Lower lobe of right lung (tissue), 2 donors: ENCODE measurements at regions not wholly inside any gene's neighbourhood (a gene's known extent, or its start where the extent isn't known, plus 50 kb on each side); places are given as distances from the start of the nearest gene placed in this dataset.

Experiments
- ATAC-seq, 2 donors: fragments of 200-7000 bp; cut with Tn5 transposase; one replicate each; pipeline ENCODE4 v1.9.1; 2020 to 2022; ENCODE audit warnings: mild to moderate bottlenecking in 2 of 2, moderate library complexity in 2 of 2
- DNase-seq: peaks from one replicate; pipeline ENCODE4 v3.0.0-alpha.2; 2020
- H3K27ac ChIP-seq: fragments of 200-600 bp; one replicate; pipeline ENCODE4 v1.8.0; 2022
- H3K27me3 ChIP-seq: fragments of 200-600 bp; one replicate; pipeline ENCODE4 v1.8.0; 2022; ENCODE audit warnings: low read depth
- H3K36me3 ChIP-seq: fragments of 200-600 bp; one replicate; pipeline ENCODE4 v1.8.0; 2022; ENCODE audit warnings: mild to moderate bottlenecking
- H3K4me1 ChIP-seq: fragments of 200-600 bp; one replicate; pipeline ENCODE4 v1.8.0; 2022
- H3K4me3 ChIP-seq: fragments of 200-600 bp; one replicate; pipeline ENCODE4 v1.8.0; 2022; ENCODE audit warnings: mild to moderate bottlenecking
- H3K9me3 ChIP-seq: fragments of 200-600 bp; one replicate; pipeline ENCODE4 v1.8.0; 2022
- CTCF ChIP-seq: fragments of 200-600 bp; IDR thresholded peaks from one replicate; pipeline ENCODE4 v1.8.0; 2022; ENCODE audit warnings: antibody characterized with exemption, mild to moderate bottlenecking
- intact Hi-C: fragments of 100-400 bp; cut with DNase I; formaldehyde crosslinking; loops from one replicate; pipeline ENCODE4 v1.11.0; 2022
- donor health status: DM: no; HTN: yes; CAD: no; lungs with severe emphysema.

- H3K27me3 ChIP-seq, result peaks cover 12% of the 10 kb centered on the region
- TF ChIP-seq CTCF, result no peak
- H3K4me3 ChIP-seq, result no peak overlapping the region
- H3K4me1 ChIP-seq, result no peaks in the 10 kb centered on the region
- H3K9me3 ChIP-seq, result no peaks in the 10 kb centered on the region
- H3K36me3 ChIP-seq, result no peaks in the 10 kb centered on the region
- no peak overlapping the region for H3K27ac ChIP-seq
- ATAC-seq (peak in 1 of 2 donors; percentile 34), DNase-seq (no peak)
- intact Hi-C loops, result no loop called here
These were observed 138.8 kb downstream of the TWIST2 start for GRCh38 chr2:238986491-238987351.

- peaks cover 12% of the 10 kb centered on the region for H3K27me3 ChIP-seq
- ATAC-seq (no peak), DNase-seq (no peak)
- H3K4me1 ChIP-seq, result no peaks in the 10 kb centered on the region
- no peak for TF ChIP-seq CTCF
- no peak overlapping the region for H3K4me3 ChIP-seq
- intact Hi-C loops, result no loop called here
- no peaks in the 10 kb centered on the region for H3K36me3 ChIP-seq
- H3K9me3 ChIP-seq, result no peaks in the 10 kb centered on the region
- H3K27ac ChIP-seq, result no peak overlapping the region
These were observed 139.6 kb downstream of the TWIST2 start for GRCh38 chr2:238987352-238987981.

- H3K27me3 ChIP-seq, result peaks cover 12% of the 10 kb centered on the region
- no peak overlapping the region for H3K4me3 ChIP-seq
- intact Hi-C loops, result no loop called here
- no peaks in the 10 kb centered on the region for H3K9me3 ChIP-seq
- no peak for DNase-seq
- no peaks in the 10 kb centered on the region for H3K4me1 ChIP-seq
- no peak for ATAC-seq
- H3K27ac ChIP-seq, result no peak overlapping the region
- H3K36me3 ChIP-seq, result no peaks in the 10 kb centered on the region
- no peak for TF ChIP-seq CTCF
These were observed 140.2 kb downstream of the TWIST2 start for GRCh38 chr2:238988105-238988504.

GRCh38 chr2:238988752-238989151 is 140.9 kb downstream of the TWIST2 start:
- intact Hi-C loops, result no loop called here
- Histone ChIP-seq H3K27ac (no peak overlapping the region), H3K36me3 (no peaks in the 10 kb centered on the region), H3K4me3 (no peak overlapping the region), H3K27me3 (peaks cover 12% of the 10 kb centered on the region), H3K9me3 (no peaks in the 10 kb centered on the region), H3K4me1 (no peaks in the 10 kb centered on the region)
- ATAC-seq, result no peak
- DNase-seq, result no peak
- TF ChIP-seq CTCF, result no peak

GRCh38 chr2:238989484-238989883 is 141.6 kb downstream of the TWIST2 start:
- DNase-seq (no peak), ATAC-seq (no peak)
- intact Hi-C loops, result no loop called here
- Histone ChIP-seq H3K36me3 (no peaks in the 10 kb centered on the region), H3K27me3 (peaks cover 12% of the 10 kb centered on the region), H3K4me3 (no peak overlapping the region), H3K4me1 (no peaks in the 10 kb centered on the region), H3K9me3 (no peaks in the 10 kb centered on the region), H3K27ac (no peak overlapping the region)
- TF ChIP-seq CTCF, result no peak
